Loucy (cell line): ENCODE measurements at regions not wholly inside any gene's neighbourhood (a gene's known extent, or its start where the extent isn't known, plus 50 kb on each side); places are given as distances from the start of the nearest gene placed in this dataset.

Source experiments
- CTCF ChIP-seq: fragments of 200-600 bp; sonication (generic); conservative IDR thresholded peaks from 2 replicates; pipeline ENCODE4 v1.5.1; 2014; ENCODE audit warnings: mild to moderate bottlenecking, antibody characterized with exemption, low read length
- EZH2phosphoT487 ChIP-seq: fragments of 200-600 bp; IDR thresholded peaks from 2 replicates; pipeline ENCODE4 v1.6.1; 2018; ENCODE audit warnings: antibody characterized with exemption, mild to moderate bottlenecking, moderate library complexity, borderline replicate concordance

DNA sequence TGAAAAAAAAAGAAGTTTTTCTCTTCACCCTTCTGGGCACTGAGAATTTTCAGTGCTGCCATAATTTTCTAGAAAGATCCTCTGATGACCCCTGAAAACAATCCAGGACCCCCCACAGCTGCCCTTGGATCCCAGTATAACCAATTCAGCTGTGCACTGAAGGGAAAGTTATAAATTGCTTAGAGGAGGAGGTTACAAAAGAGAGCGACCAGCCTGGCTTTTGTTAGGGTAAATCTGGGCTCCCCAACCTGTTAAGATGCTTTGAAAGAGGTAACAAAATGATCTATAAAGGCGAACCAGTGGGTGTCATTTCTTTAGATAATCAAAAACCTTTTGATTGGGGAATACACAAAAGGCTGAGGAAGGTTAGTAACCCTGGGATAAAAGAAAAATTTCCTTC lies 407.9 kb upstream of the ATP11B start:
- TF ChIP-seq CTCF (no peak), EZH2phosphoT487 (no peak)
